ENCODE measurements at regions not wholly inside any gene's neighbourhood (a gene's known extent, or its start where the extent isn't known, plus 50 kb on each side); places are given as distances from the start of the nearest gene placed in this dataset.

- no peak overlapping the region for H3K56ac ChIP-seq (replicated peaks; ENCODE audit: insufficient read length, low read depth, low read length)
- H2BK120ac ChIP-seq (replicated peaks; ENCODE audit: low read depth, low read length), result no peak overlapping the region
- H3K79me1 ChIP-seq (ENCODE audit: low read depth, low read length), result no peaks in the 10 kb centered on the region
- H3K27me3 ChIP-seq (replicated peaks in 1 of 4; ENCODE audit: control insufficient read depth in 3 of 4, extremely low read depth in 1 of 4, insufficient read depth in 3 of 4, low read length in 3 of 4), result no peaks in the 10 kb centered on the region
- no peak overlapping the region for H2AFZ ChIP-seq (ENCODE audit: low read length)
- no peak overlapping the region for H2BK20ac ChIP-seq (ENCODE audit: low read length)
- CTCF ChIA-PET (ENCODE audit: partially characterized antibody), result interaction anchor here (1.8 kb wide), 1 partner anchor 11 kb away, joined by 3 read pairs; no protein-coding TSS in a partner anchor
- H3K14ac ChIP-seq (ENCODE audit: insufficient read length), result no peak overlapping the region
- H3K36me3 ChIP-seq (ENCODE audit: control insufficient read depth in 2 of 4, insufficient read depth in 4 of 4, low read length in 3 of 4), result no peaks in the 10 kb centered on the region
- no peaks in the 10 kb centered on the region for H3K4me1 ChIP-seq (replicated peaks in 1 of 4; ENCODE audit: control insufficient read depth in 3 of 4, insufficient read depth in 4 of 4, low read length in 3 of 4)
- no peak overlapping the region for H2BK12ac ChIP-seq (ENCODE audit: low read depth, low read length)
- H3K27ac ChIP-seq (ENCODE audit: low read depth, low read length), result no peak overlapping the region
- H3K23me2 ChIP-seq (ENCODE audit: low read depth, low read length), result no peaks in the 10 kb centered on the region
- no peak overlapping the region for H3K18ac ChIP-seq (ENCODE audit: extremely low read depth, low read length)
- H2AK5ac ChIP-seq (ENCODE audit: low read depth, low read length), result no peak overlapping the region
- FAIRE-seq (no peak), DNase-seq (ENCODE audit: low read depth in 1 of 2, low spot score in 2 of 2) (no peak)
- H3K23ac ChIP-seq (ENCODE audit: insufficient read length), result no peak overlapping the region
- TF ChIP-seq TEAD4 (IDR thresholded peaks at IDR 0.05; ENCODE audit: low read depth, low read length) (no peak), SUZ12 (IDR thresholded peaks at IDR 0.05; ENCODE audit: low read length) (no peak), SP4 (IDR thresholded peaks at IDR 0.05; ENCODE audit: low read length) (no peak), HDAC6 (IDR thresholded peaks at IDR 0.05; ENCODE audit: low read depth, low read length) (no peak), PHF8 (conservative IDR thresholded peaks at IDR 0.05; ENCODE audit: low read depth, low read length) (no peak), TBP (IDR thresholded peaks at IDR 0.05; ENCODE audit: low read depth, low read length) (no peak), JUN (IDR thresholded peaks at IDR 0.05; ENCODE audit: low read depth, low read length) (no peak), CTBP2 (IDR thresholded peaks at IDR 0.05; ENCODE audit: borderline replicate concordance, insufficient read depth, insufficient read length, low read length) (no peak), BACH1 (IDR thresholded peaks at IDR 0.05; ENCODE audit: low read length) (no peak), SIN3A (conservative IDR thresholded peaks at IDR 0.05 in 1 of 2, IDR thresholded peaks at IDR 0.05 in 1 of 2; ENCODE audit: low read depth in 1 of 2, low read length in 2 of 2) (no peak), EZH2 (IDR thresholded peaks at IDR 0.05; ENCODE audit: low read depth, low read length, severe bottlenecking) (no peak)
- TF ChIP-seq, protein P1, sequence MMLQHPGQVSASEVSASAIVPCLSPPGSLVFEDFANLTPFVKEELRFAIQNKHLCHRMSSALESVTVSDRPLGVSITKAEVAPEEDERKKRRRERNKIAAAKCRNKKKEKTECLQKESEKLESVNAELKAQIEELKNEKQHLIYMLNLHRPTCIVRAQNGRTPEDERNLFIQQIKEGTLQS (IDR thresholded peaks at IDR 0.05; ENCODE audit: insufficient read depth, low read depth, low read length), result no peak
- TF ChIP-seq, protein P2, sequence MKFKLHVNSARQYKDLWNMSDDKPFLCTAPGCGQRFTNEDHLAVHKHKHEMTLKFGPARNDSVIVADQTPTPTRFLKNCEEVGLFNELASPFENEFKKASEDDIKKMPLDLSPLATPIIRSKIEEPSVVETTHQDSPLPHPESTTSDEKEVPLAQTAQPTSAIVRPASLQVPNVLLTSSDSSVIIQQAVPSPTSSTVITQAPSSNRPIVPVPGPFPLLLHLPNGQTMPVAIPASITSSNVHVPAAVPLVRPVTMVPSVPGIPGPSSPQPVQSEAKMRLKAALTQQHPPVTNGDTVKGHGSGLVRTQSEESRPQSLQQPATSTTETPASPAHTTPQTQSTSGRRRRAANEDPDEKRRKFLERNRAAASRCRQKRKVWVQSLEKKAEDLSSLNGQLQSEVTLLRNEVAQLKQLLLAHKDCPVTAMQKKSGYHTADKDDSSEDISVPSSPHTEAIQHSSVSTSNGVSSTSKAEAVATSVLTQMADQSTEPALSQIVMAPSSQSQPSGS (IDR thresholded peaks at IDR 0.05; ENCODE audit: low read length), result no peak
- no peak overlapping the region for H4K91ac ChIP-seq (replicated peaks; ENCODE audit: insufficient read length, low read length)
- H4K5ac ChIP-seq (ENCODE audit: insufficient read length, low read depth, low read length), result no peak overlapping the region
- POLR2A ChIA-PET (ENCODE audit: partially characterized antibody), result no interaction called here
- 92% methylated on average over 7 of the region's 7 CpGs; no CpG with 5 or more reads in 1 of the 2 experiments for WGBS, 2 experiments (ENCODE audit: extremely low coverage in 1 of 2, insufficient coverage in 1 of 2, insufficient read length in 1 of 2, insufficient replicate concordance in 2 of 2, low coverage in 1 of 2, low lambda C conversion rate in 2 of 2, missing lambda C conversion rate in 1 of 2)
- H2BK5ac ChIP-seq (ENCODE audit: low read depth, low read length), result no peak overlapping the region
- no peaks in the 10 kb centered on the region for H3K79me2 ChIP-seq (ENCODE audit: control insufficient read depth in 1 of 2, insufficient read depth in 2 of 2, low read length in 2 of 2)
- H4K8ac ChIP-seq (ENCODE audit: extremely low read depth, insufficient read depth, low read length), result no peak overlapping the region
- no peak overlapping the region for H3K4me2 ChIP-seq (ENCODE audit: insufficient read depth in 1 of 2, low read depth in 2 of 2, low read length in 2 of 2)
- no peak overlapping the region for H2BK15ac ChIP-seq (ENCODE audit: low read length)
- H3K9ac ChIP-seq (replicated peaks in 1 of 4; ENCODE audit: extremely low read depth in 1 of 4, low read depth in 3 of 4, low read length in 3 of 4), result no peak overlapping the region
- no peak overlapping the region for H3K4me3 ChIP-seq (ENCODE audit: extremely low read depth in 1 of 4, insufficient read depth in 2 of 4, low read depth in 3 of 4, low read length in 4 of 4)
- H3K9me3 ChIP-seq (ENCODE audit: insufficient read depth in 2 of 2, low read depth in 1 of 2, low read length in 1 of 2), result no peaks in the 10 kb centered on the region
- H4K20me1 ChIP-seq (replicated peaks in 1 of 2; ENCODE audit: control insufficient read depth in 1 of 2, insufficient read depth in 2 of 2, low read length in 2 of 2), result no peaks in the 10 kb centered on the region
- H3K4ac ChIP-seq (replicated peaks; ENCODE audit: insufficient read length, low read depth, low read length), result no peak overlapping the region
Measured at GRCh38 chr18:72674710-72675109, 130.6 kb upstream of the CBLN2 start.
